Fibroblast of the aortic adventitia (primary cell): ENCODE measurements at regions not wholly inside any gene's neighbourhood (a gene's known extent, or its start where the extent isn't known, plus 50 kb on each side); places are given as distances from the start of the nearest gene placed in this dataset.
"Not testable (repeated sequence)": the region's sequence is repeated elsewhere in the genome, so short reads cannot be mapped to it uniquely, and the experiment has no call there.

Source experiments
- DNase-seq: peaks from one replicate; pipeline ENCODE4 v3.0.0-alpha.2; 2010; ENCODE audit warnings: low read depth
- H3K4me3 ChIP-seq: 2 replicates; pipeline ENCODE4 v1.5.1; 2011; ENCODE audit warnings: low read depth, mild to moderate bottlenecking, control low read depth, low read length, moderate library complexity
- TF ChIP-seq, protein P1 (sequence below): IDR thresholded peaks from 2 replicates; pipeline ENCODE4 v1.5.1; 2011; ENCODE audit warnings: mild to moderate bottlenecking, low read length, control low read depth, inconsistent platforms; ENCODE audit not compliant: insufficient read depth

DNA sequence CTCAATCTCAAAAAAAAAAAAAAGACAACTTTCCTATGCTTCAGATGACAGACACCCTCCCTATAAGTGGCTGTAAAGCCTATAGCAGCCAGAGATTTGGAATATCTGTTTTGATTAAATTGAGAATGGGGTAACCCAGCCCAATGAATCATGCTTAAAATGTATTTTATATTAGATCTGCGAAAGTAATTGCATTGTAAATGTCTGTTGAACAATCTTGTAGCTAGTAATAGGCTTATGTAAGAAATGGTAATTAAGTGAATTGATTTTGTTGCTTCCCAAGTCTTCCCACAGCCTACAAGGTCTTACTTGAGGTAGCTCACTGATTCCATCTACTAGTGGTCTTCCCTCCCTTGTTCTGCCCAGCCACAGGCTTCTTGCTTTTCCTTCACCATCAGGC lies 590.7 kb downstream of the ACTL7B start:
- TF ChIP-seq, protein P1, sequence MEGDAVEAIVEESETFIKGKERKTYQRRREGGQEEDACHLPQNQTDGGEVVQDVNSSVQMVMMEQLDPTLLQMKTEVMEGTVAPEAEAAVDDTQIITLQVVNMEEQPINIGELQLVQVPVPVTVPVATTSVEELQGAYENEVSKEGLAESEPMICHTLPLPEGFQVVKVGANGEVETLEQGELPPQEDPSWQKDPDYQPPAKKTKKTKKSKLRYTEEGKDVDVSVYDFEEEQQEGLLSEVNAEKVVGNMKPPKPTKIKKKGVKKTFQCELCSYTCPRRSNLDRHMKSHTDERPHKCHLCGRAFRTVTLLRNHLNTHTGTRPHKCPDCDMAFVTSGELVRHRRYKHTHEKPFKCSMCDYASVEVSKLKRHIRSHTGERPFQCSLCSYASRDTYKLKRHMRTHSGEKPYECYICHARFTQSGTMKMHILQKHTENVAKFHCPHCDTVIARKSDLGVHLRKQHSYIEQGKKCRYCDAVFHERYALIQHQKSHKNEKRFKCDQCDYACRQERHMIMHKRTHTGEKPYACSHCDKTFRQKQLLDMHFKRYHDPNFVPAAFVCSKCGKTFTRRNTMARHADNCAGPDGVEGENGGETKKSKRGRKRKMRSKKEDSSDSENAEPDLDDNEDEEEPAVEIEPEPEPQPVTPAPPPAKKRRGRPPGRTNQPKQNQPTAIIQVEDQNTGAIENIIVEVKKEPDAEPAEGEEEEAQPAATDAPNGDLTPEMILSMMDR: no peak
- no peak overlapping the region for H3K4me3 ChIP-seq
- no peak for DNase-seq

DNA sequence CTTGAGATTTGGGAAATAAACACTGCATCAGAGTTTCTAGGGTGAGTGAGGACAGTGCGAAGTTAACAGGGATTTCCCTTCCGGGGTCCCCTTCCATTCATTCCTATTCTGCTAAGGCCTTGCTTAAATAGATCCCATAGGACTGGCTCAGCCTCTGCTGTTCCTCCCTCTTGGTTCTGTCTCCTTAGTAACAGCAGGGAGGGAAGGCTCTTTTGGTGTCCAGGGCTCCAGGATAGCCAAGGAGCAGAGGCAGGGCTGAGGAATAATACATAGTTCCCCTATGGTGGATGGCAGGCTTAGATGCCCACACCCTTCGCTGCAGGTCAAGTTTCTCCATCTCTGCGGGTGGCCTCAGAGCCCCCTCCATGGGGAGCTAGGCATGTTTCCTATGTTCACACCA lies 591.7 kb downstream of the ACTL7B start:
- no peak overlapping the region for H3K4me3 ChIP-seq
- no peak for DNase-seq
- TF ChIP-seq, protein P1: no peak

DNA sequence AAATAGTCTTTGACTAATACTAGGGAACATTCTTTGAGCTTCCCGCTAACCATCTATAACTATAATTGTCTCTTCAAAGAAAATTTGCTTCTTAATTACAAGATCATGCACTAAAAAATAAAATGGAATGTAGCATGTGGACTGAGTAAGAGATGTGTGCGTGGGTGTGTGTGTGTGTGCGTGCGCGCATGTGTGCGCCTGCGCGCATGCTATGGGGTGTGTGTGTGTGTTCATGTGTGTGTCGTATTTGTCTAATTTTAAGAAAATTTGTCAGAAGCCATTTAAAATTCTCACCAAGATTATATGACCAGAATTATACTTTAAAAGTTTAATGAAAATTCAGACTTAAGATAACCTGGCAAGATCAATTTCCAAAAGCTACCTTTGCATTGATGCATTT lies 593.0 kb downstream of the ACTL7B start:
- TF ChIP-seq, protein P1: no peak
- H3K4me3 ChIP-seq: no peak overlapping the region
- no peak for DNase-seq

DNA sequence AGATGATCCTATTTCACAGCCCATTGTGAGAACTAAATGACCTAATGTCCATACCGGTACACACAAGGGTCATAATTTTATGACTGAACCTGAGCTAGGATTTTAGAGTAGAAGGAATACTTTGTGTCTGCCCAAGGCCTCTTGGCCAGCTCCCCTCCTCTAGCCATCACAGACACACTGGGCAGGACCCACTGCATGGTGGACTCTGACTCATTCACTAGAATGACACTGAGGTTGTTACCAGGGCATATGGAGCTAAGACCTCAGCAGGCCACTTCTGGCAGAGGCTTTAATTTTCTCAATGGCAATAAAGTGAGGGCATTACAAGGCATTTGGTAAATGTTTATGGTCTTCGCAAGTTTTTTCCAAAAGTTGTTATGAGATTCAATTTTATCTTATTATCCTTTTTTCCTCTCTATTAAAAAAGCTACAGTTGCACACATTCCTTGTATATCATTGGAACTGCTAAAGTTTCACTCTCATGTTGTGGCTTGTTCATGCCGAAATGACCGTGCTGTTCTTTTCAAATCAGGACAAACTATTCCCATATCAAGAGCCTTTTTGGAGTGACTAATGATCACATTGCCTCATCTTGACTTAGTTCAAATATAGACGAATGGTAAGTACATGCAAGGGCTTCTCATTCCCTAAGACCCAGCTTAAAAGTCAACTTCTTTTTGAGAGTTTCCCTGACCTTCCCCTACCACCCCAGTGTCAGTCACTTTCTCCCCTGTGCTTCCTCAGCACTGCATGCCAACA lies 595.7 kb downstream of the ACTL7B start:
- TF ChIP-seq, protein P1: no peak
- DNase-seq: no peak
- H3K4me3 ChIP-seq: no peak overlapping the region

DNA sequence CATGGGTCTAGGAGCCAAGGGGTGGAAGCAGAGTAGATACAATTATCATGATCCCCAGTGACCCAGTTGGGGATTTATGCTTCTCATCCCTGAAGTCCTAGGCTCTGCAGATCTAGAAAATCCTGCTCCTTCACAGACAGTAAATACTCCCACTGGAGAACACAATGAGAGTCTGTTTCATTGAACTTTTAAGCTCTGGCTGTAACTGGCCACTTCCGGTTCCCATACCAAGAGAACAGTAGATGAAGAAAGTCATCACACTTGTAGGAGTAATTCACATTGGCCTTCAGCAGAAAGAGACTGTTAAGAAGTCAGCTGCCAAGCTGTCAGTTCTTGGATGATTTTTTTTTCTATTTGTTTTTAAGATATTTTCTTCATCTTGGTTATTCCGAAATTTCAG lies 597.1 kb downstream of the ACTL7B start:
- H3K4me3 ChIP-seq: no peak overlapping the region
- no peak for DNase-seq
- TF ChIP-seq, protein P1: no peak

DNA sequence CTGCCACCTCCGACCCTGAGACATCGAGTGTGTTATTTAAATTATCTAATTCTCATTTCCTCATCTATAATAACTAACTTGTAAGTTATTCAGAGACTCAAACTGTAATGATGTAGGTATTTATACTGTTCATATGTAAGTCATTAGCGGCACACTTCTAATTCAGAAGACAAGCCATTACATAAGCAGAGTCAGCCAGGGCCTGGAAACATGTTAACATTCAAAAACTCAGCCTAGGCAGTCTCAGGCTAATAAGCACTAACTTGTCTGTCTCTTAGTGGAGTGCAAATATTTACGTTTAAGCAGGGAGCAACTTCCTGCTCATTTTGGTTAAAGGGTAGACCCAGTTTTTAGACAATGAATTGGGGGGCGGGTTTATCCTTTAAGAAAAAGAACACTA lies 598.4 kb downstream of the ACTL7B start:
- TF ChIP-seq, protein P1: no peak
- H3K4me3 ChIP-seq: no peak overlapping the region
- no peak for DNase-seq

DNA sequence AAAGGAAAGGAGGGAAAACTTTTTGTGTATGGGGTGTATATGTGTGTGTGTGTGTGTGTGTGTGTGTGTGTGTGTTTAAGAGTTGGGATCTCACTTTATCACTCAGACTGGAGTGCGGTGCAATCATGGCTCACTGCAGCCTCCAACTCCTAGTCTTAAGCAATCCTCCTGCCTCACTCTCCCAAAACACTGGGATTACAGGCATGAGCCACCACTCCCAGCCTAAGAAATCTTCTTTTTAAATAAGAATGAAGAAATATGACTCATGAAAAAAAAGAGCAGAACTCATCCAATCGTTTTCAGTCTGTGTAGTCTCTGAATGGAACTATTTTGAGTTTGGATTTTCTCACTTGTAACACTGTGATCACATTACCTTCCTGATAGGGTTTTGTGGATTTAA lies 601.5 kb downstream of the ACTL7B start:
- no peak overlapping the region for H3K4me3 ChIP-seq
- TF ChIP-seq, protein P1: no peak
- peak; percentile 72 for DNase-seq

DNA sequence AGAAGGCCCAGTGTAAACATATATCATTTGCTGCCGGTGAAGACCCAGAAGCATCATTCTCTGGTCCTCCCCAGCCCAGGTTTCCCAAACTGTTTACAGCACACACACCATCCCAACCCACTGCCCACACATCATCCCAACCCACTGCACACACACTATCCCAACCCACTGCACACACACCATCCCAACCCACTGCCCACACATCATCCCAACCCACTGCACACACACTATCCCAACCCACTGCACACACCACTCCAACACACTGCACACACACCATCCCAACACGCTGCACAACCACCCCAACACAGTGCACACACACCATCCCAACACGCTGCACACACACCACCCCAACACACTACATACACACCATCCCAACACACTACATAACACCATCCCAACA lies 608.4 kb downstream of the ACTL7B start:
- not testable (repeated sequence) for H3K4me3 ChIP-seq, DNase-seq
